ENCODE measurements at regions not wholly inside any gene's neighbourhood (a gene's known extent, or its start where the extent isn't known, plus 50 kb on each side); places are given as distances from the start of the nearest gene placed in this dataset.
"Not testable (repeated sequence)": the region's sequence is repeated elsewhere in the genome, so short reads cannot be mapped to it uniquely, and the experiment has no call there.

- TF ChIP-seq EZH2phosphoT487 (conservative IDR thresholded peaks at IDR 0.05; ENCODE audit: low read length) (no peak), CTCF (IDR thresholded peaks at IDR 0.05; ENCODE audit: insufficient read depth, low read length, poor library complexity, severe bottlenecking) (no peak)
- Histone ChIP-seq H3K36me3 (ENCODE audit: low read length) (no peaks in the 10 kb centered on the region), H3K9ac (ENCODE audit: low read length) (no peak overlapping the region), H3K9me2 (replicated peaks; ENCODE audit: insufficient read depth, low read length) (no peaks in the 10 kb centered on the region), H3K9me3 (ENCODE audit: insufficient read depth, low read length) (no peaks in the 10 kb centered on the region), H3K4me2 (ENCODE audit: low read depth, low read length, poor library complexity, severe bottlenecking) (no peak overlapping the region), H4K20me1 (ENCODE audit: low read depth, low read length) (no peaks in the 10 kb centered on the region), H3K27me3 (ENCODE audit: low read length) (no peaks in the 10 kb centered on the region), H3K27ac (ENCODE audit: low read depth, low read length) (no peak overlapping the region), H3K79me2 (ENCODE audit: insufficient read depth, low read length) (no peaks in the 10 kb centered on the region), H3F3A (ENCODE audit: insufficient read depth) (no peaks in the 10 kb centered on the region), H2AFZ (ENCODE audit: low read depth, low read length, severe bottlenecking) (no peak overlapping the region), H3K4me3 (ENCODE audit: insufficient read depth, low read length, poor library complexity, severe bottlenecking) (no peak overlapping the region)
These were observed 218.0 kb downstream of the FGFR2 start for GRCh38 chr10:121380211-121380610.

- not testable (repeated sequence) for H2AFZ ChIP-seq (ENCODE audit: low read depth, low read length, severe bottlenecking); H3K36me3 ChIP-seq (ENCODE audit: low read length); H3K9me2 ChIP-seq (replicated peaks; ENCODE audit: insufficient read depth, low read length); H4K20me1 ChIP-seq (ENCODE audit: low read depth, low read length); H3K27ac ChIP-seq (ENCODE audit: low read depth, low read length); H3K4me3 ChIP-seq (ENCODE audit: insufficient read depth, low read length, poor library complexity, severe bottlenecking); H3K79me2 ChIP-seq (ENCODE audit: insufficient read depth, low read length); H3K9ac ChIP-seq (ENCODE audit: low read length); H3K4me2 ChIP-seq (ENCODE audit: low read depth, low read length, poor library complexity, severe bottlenecking); H3F3A ChIP-seq (ENCODE audit: insufficient read depth); H3K9me3 ChIP-seq (ENCODE audit: insufficient read depth, low read length); H3K27me3 ChIP-seq (ENCODE audit: low read length)
These were observed 216.2 kb downstream of the FGFR2 start for GRCh38 chr10:121382029-121382520.

- Histone ChIP-seq H3K79me2 (ENCODE audit: insufficient read depth, low read length) (no peaks in the 10 kb centered on the region), H3K27ac (ENCODE audit: low read depth, low read length) (no peak overlapping the region), H3K9me3 (ENCODE audit: insufficient read depth, low read length) (no peaks in the 10 kb centered on the region), H3K4me3 (ENCODE audit: insufficient read depth, low read length, poor library complexity, severe bottlenecking) (no peak overlapping the region), H3K4me2 (ENCODE audit: low read depth, low read length, poor library complexity, severe bottlenecking) (no peak overlapping the region), H3K27me3 (ENCODE audit: low read length) (no peaks in the 10 kb centered on the region), H2AFZ (ENCODE audit: low read depth, low read length, severe bottlenecking) (no peak overlapping the region), H3F3A (ENCODE audit: insufficient read depth) (no peaks in the 10 kb centered on the region), H4K20me1 (ENCODE audit: low read depth, low read length) (no peaks in the 10 kb centered on the region), H3K9me2 (replicated peaks; ENCODE audit: insufficient read depth, low read length) (no peaks in the 10 kb centered on the region), H3K9ac (ENCODE audit: low read length) (no peak overlapping the region), H3K36me3 (ENCODE audit: low read length) (no peaks in the 10 kb centered on the region)
- TF ChIP-seq EZH2phosphoT487 (conservative IDR thresholded peaks at IDR 0.05; ENCODE audit: low read length) (no peak), CTCF (IDR thresholded peaks at IDR 0.05; ENCODE audit: insufficient read depth, low read length, poor library complexity, severe bottlenecking) (no peak)
These were observed 213.1 kb downstream of the FGFR2 start for GRCh38 chr10:121385136-121385535.

- Histone ChIP-seq H3K27me3 (ENCODE audit: low read length) (no peaks in the 10 kb centered on the region), H3K79me2 (ENCODE audit: insufficient read depth, low read length) (no peaks in the 10 kb centered on the region), H3K9me3 (ENCODE audit: insufficient read depth, low read length) (no peaks in the 10 kb centered on the region), H3K36me3 (ENCODE audit: low read length) (no peaks in the 10 kb centered on the region), H2AFZ (ENCODE audit: low read depth, low read length, severe bottlenecking) (no peak overlapping the region), H4K20me1 (ENCODE audit: low read depth, low read length) (no peaks in the 10 kb centered on the region), H3K9ac (ENCODE audit: low read length) (no peak overlapping the region), H3K4me3 (ENCODE audit: insufficient read depth, low read length, poor library complexity, severe bottlenecking) (no peak overlapping the region), H3K27ac (ENCODE audit: low read depth, low read length) (no peak overlapping the region), H3F3A (ENCODE audit: insufficient read depth) (no peaks in the 10 kb centered on the region), H3K9me2 (replicated peaks; ENCODE audit: insufficient read depth, low read length) (no peaks in the 10 kb centered on the region), H3K4me2 (ENCODE audit: low read depth, low read length, poor library complexity, severe bottlenecking) (no peak overlapping the region)
- no peak for TF ChIP-seq CTCF (IDR thresholded peaks at IDR 0.05; ENCODE audit: insufficient read depth, low read length, poor library complexity, severe bottlenecking)
- no peak for TF ChIP-seq EZH2phosphoT487 (conservative IDR thresholded peaks at IDR 0.05; ENCODE audit: low read length)
These were observed 205.6 kb downstream of the FGFR2 start for GRCh38 chr10:121392657-121393056.
